T-helper 2 cell treated with Interferon-gamma antibody and Interleukin-4, amounts not matched to agents 5 μg/mL and 100 μg/mL, for 36 hours (primary cell): ENCODE measurements at regions not wholly inside any gene's neighbourhood (a gene's known extent, or its start where the extent isn't known, plus 50 kb on each side); places are given as distances from the start of the nearest gene placed in this dataset.
"Not testable (repeated sequence)": the region's sequence is repeated elsewhere in the genome, so short reads cannot be mapped to it uniquely, and the experiment has no call there.

ENCODE experiments used
- DNase-seq: peaks from one replicate; pipeline ENCODE4 v3.0.0; 2021; ENCODE audit warnings: low spot score
- H3K27ac Mint-ChIP-seq: one replicate; pipeline ENCODE4 v1.8.0; 2021; ENCODE audit warnings: mild to moderate bottlenecking, mixed read lengths
- H3K27me3 Mint-ChIP-seq: one replicate; pipeline ENCODE4 v1.8.0; 2021; ENCODE audit warnings: low read depth, mixed read lengths
- H3K36me3 Mint-ChIP-seq: one replicate; pipeline ENCODE4 v1.8.0; 2021; ENCODE audit warnings: low read depth, mixed read lengths
- H3K4me1 Mint-ChIP-seq: one replicate; pipeline ENCODE4 v1.8.0; 2021; ENCODE audit warnings: low read depth, mixed read lengths
- H3K4me3 Mint-ChIP-seq: one replicate; pipeline ENCODE4 v1.8.0; 2022; ENCODE audit warnings: mild to moderate bottlenecking, moderate library complexity, mixed read lengths
- H3K9me3 Mint-ChIP-seq: one replicate; pipeline ENCODE4 v1.8.0; 2021; ENCODE audit warnings: mixed read lengths

DNA sequence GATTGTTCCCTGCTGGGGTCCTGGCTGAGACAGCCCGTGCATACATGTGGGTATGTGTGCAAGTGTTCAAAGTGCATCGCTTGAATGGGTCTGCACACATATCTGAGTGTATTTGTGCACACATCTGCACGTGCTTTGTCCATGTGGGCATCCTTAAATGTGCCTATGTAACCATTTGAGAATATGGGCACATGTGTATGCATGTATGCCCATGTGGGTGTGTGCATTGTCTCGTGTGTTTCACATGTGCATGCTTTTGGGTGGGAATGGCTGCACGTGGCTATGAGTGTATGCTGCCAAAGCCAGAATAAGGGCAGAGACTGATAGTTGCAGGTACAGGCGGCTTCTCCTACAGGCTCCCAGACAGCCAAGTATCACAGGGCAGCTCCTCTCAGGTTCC, 107.3 kb downstream of the LHX2 start:
- Mint-ChIP-seq H3K4me1 (no peaks in the 10 kb centered on the region), H3K27me3 (peaks cover 5% of the 10 kb centered on the region), H3K4me3 (no peak overlapping the region), H3K36me3 (no peaks in the 10 kb centered on the region), H3K27ac (no peak overlapping the region), H3K9me3 (peaks cover 6% of the 10 kb centered on the region)
- no peak for DNase-seq

DNA sequence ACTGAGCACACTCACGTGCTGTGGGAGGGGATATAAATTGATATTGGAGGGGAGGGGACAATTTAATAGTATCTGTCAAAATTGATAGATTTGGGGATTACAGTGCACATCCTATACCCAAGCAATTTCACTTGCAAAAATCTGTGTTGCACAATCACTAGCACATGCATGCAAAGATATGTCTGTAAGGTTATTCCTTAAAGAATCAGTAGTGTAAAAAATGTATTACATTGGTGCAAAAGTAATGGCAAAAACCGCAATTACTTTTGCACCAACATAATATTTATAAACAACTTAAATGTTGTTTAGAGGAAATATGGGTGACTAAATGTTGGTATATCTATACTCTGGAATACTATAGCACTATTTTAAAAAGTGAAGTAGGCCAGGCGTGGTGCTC, 108.7 kb downstream of the LHX2 start:
- H3K27ac Mint-ChIP-seq = no peak overlapping the region
- no peak overlapping the region for H3K4me3 Mint-ChIP-seq
- H3K36me3 Mint-ChIP-seq = no peaks in the 10 kb centered on the region
- H3K9me3 Mint-ChIP-seq = peaks cover 6% of the 10 kb centered on the region
- H3K27me3 Mint-ChIP-seq = peaks cover 5% of the 10 kb centered on the region
- DNase-seq = no peak
- H3K4me1 Mint-ChIP-seq = no peaks in the 10 kb centered on the region

DNA sequence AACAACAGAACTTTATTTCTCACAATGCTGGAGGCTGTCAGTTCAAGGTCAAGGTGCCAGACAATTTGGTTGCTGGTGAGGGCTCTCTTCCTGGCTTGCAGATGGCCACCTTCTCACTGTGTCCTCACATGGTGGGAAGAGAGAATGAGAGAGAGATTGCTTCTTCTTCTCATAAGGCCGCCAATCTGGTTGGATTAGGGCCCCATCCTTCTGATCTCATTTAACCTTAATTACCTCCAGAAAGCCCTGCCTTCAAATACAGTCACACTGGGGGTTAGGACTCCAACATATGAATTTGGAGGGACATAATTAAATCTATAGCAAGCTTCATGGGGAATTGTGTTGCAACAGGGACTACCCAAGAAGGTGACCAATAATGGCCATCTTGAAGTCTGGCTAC, 110.2 kb downstream of the LHX2 start:
- Mint-ChIP-seq H3K9me3 (peaks cover 4% of the 10 kb centered on the region), H3K4me3 (no peak overlapping the region), H3K4me1 (peaks cover under 1% of the 10 kb centered on the region), H3K27ac (no peak overlapping the region), H3K27me3 (peaks cover 5% of the 10 kb centered on the region), H3K36me3 (no peaks in the 10 kb centered on the region)
- no peak for DNase-seq

DNA sequence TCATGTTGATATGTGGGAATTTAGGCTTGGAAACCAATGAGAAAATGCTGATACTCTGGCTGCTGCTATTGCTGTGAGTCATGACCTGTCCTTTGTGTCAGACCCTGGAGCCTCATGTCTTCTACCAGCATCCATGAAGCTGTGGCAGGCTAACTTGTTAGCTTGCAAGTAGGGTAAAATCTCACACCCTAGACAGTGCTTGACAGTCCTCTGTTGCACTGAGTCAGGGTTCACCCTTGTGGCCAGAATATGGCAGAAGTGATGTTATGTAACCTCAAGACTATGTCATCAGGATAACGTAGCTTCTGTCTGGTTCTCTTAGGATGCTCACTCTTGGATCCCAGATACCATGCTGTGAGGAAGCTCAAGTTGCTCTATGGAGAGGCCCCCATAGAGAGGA, 110.8 kb downstream of the LHX2 start:
- no peaks in the 10 kb centered on the region for H3K36me3 Mint-ChIP-seq
- H3K9me3 Mint-ChIP-seq = no peaks in the 10 kb centered on the region
- H3K4me3 Mint-ChIP-seq = no peak overlapping the region
- peaks cover 6% of the 10 kb centered on the region for H3K4me1 Mint-ChIP-seq
- DNase-seq = no peak
- peaks cover 4% of the 10 kb centered on the region for H3K27me3 Mint-ChIP-seq
- no peak overlapping the region for H3K27ac Mint-ChIP-seq

DNA sequence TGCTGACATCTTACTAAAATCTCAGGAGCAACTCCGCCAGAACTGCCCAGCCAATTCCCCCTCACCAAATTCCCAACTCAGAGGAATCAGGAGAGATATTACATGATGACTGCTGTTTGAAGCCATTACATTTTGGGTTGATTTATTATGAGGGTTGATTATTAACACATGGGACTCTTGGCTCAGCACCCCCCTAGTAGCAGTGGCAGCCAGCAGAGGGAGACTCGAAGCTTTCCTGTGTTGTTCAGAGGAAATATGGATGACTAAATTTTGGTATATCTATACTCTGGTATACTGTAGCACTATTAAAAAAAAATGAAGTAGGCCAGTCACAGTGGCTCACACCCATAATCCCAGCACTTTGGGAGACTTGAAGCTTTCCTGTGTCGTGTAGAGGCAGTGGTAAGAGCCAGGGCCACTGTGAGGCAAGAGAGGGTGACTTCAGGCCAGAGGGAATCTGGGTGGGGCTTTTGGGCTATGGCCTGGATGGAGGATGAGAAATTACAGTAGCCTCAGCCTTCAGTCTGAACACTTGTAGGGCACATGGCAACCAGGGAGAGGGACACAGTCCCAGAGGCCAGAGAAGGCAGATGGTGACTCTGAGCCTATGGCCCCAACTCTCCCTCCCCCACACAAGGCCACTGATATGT, 111.4 kb downstream of the LHX2 start:
- Mint-ChIP-seq H3K36me3 (no peaks in the 10 kb centered on the region), H3K4me3 (no peak overlapping the region), H3K9me3 (no peaks in the 10 kb centered on the region), H3K27me3 (peaks cover 2% of the 10 kb centered on the region), H3K27ac (no peak overlapping the region), H3K4me1 (peaks cover 6% of the 10 kb centered on the region)
- DNase-seq = no peak

DNA sequence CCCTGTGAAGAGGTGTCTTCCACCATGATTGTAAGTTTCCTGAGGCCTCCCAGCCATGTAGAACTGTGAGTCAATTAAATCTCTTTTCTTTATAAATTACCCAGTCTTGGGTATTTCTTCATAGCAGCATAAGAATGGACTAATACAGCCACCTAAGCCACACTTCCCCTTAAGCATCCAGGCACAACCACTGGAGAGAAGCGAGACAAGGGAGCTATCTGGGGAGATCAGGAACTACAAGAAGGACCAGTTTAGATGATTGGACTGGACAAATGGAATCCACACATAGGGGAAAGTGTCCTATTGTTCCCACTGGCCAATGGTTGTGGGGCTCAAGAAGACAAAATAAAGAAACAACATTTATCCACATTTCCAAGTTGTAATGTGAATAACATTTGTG, 112.1 kb downstream of the LHX2 start:
- H3K9me3 Mint-ChIP-seq = not testable (repeated sequence)

DNA sequence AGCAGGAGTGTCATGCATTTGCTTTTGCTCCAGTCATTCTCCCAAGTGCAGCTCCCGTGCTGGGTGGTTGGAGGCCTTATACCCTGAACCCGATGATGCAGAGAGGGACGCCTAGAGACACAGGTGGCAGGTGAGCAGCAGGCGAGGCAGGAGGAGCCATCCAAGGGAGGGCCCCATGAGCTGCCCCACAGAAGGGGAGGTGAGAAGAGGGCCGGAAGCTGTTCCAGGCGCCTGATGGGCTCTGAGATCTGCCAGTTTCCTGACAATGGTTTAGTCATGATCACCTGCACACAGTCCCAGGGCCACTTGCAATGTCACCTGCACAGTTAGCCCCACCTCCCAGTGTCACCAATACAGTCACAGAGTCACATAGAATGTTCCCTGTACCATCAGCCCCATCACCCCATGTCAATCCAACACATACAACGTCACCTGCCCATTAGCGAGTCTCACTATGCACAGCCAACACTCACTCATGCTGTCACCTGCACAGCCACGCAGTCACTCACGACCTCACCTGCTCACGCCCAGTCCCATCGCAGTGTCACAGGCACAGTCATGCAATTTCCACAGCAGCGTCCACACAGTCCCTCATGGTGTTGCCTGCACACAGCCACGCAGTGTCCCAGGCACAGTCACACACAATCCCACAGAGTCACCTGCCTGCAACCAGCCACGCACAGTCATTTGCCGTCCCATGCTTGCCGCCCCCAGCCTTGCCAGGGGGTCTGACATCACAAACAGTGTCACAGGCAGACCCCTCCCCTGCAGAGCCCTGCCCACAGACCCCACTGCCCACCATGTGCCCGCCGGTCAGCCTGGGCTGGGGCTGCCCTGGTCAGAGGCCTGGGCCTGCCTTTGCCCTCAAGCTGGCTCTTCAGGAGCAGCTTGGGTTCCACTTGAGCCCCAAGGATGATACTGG, 113.4 kb downstream of the LHX2 start:
- no peaks in the 10 kb centered on the region for H3K36me3 Mint-ChIP-seq
- no peak for DNase-seq
- H3K27ac Mint-ChIP-seq = no peak overlapping the region
- peaks cover 1% of the 10 kb centered on the region for H3K27me3 Mint-ChIP-seq
- no peaks in the 10 kb centered on the region for H3K9me3 Mint-ChIP-seq
- H3K4me1 Mint-ChIP-seq = peaks cover 6% of the 10 kb centered on the region
- H3K4me3 Mint-ChIP-seq = no peak overlapping the region

More for the DNA sequence above, 112.1 kb downstream of the LHX2 start:
- H3K27me3 Mint-ChIP-seq, H3K4me3 Mint-ChIP-seq, H3K27ac Mint-ChIP-seq, H3K4me1 Mint-ChIP-seq, DNase-seq, H3K36me3 Mint-ChIP-seq: not testable (repeated sequence)

DNA sequence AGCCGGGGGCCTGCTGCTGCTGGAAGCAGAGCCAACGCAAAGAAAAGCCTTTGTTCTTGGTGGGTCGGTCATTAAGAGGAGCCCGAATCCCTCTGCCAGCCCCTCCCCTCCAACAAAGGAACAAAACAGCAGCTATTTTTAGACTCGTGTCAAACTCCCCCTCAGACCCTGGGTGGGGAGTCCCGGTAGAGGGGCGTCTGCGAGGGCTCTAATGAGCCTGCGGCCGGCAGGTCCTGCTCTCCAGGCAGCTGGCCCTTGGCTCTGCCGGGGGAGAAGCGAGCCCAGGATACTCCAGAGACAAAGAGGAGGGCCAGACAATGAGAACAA, 114.0 kb downstream of the LHX2 start:
- Mint-ChIP-seq H3K36me3 (no peaks in the 10 kb centered on the region), H3K4me1 (peaks cover 6% of the 10 kb centered on the region), H3K27me3 (no peaks in the 10 kb centered on the region), H3K9me3 (no peaks in the 10 kb centered on the region), H3K4me3 (no peak overlapping the region), H3K27ac (no peak overlapping the region)
- DNase-seq = no peak

DNA sequence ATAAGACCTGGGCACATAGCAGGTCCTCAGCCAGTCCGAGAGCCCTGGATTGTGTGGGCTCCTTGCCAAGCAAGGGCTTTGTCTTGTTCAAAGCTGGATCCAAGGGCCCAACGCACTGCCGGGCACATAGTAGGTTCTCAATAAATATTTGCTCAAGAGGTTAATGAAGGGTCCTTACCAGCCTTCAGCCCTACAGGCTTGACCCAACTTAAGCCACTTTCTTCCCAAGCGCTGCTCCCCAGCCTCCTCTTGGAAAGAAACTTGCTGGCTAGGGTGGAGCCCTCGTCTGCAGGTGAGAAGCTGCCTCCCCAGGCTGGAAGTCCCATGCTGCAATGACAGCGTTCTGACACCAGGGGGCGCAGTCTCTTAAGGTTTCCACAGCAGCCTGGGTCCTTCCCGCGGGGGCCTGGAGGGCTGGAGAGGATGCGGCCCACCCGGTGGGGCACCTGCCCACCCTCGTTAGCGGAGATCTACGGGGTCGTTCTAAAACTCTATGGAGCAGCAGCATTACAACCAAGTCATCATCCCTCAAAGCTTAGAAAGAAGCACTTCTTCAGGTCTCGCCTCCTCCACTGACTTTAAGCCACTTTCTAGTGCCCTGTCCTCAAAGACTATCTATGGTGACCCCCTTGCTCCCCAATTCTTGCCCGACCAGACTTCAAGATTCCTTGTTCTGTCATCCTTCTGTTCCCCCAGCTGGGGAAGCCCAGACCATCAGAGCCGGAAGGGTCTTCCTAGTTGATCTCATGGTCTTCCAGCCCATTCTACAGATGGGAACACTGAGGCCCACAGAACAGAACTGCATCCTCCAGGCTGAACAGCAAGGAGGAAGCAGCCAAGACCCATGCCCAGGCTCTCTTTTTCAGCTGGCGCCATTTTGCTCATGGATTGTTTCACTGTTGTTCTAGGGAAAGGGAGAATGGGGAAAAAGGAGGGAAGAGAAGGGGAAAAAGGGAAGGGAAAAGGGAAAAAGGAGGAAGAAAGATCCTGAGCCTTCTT, 115.4 kb downstream of the LHX2 start:
- no peak overlapping the region for H3K27ac Mint-ChIP-seq
- no peaks in the 10 kb centered on the region for H3K36me3 Mint-ChIP-seq
- no peak overlapping the region for H3K4me3 Mint-ChIP-seq
- peak; percentile 67 for DNase-seq
- H3K9me3 Mint-ChIP-seq = no peaks in the 10 kb centered on the region
- H3K27me3 Mint-ChIP-seq = no peaks in the 10 kb centered on the region
- peaks cover 6% of the 10 kb centered on the region for H3K4me1 Mint-ChIP-seq

DNA sequence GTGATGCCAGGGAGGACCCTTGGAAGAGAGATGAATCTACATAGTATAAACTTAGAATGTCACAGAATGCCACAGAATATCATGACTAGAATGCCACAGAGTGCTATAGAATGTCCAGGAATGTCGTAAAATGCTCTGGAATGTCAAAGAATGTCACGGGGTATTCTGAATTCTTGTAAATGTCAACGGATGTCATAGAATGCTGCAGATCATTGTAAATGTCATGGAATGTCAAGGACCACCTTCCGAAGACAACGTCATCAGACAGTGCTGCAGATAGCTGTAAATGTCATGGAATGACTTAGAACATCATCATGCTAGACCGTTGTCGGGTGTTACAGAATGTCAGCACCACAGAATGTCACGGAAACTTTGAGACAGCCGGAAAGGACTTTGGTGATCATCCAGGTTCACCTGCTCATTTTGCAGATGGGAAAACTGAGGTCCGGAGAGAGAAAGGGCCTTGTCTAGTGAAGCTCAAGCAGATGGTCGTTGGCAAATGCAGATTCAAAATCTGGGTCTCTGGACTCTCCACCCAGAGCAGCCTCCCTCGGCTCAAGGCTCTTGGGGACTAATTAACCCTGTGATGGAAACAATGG, 117.1 kb downstream of the LHX2 start:
- Mint-ChIP-seq H3K27me3 (no peaks in the 10 kb centered on the region), H3K9me3 (no peaks in the 10 kb centered on the region), H3K4me3 (no peak overlapping the region), H3K4me1 (peaks cover 6% of the 10 kb centered on the region), H3K27ac (no peak overlapping the region), H3K36me3 (no peaks in the 10 kb centered on the region)
- DNase-seq = no peak

DNA sequence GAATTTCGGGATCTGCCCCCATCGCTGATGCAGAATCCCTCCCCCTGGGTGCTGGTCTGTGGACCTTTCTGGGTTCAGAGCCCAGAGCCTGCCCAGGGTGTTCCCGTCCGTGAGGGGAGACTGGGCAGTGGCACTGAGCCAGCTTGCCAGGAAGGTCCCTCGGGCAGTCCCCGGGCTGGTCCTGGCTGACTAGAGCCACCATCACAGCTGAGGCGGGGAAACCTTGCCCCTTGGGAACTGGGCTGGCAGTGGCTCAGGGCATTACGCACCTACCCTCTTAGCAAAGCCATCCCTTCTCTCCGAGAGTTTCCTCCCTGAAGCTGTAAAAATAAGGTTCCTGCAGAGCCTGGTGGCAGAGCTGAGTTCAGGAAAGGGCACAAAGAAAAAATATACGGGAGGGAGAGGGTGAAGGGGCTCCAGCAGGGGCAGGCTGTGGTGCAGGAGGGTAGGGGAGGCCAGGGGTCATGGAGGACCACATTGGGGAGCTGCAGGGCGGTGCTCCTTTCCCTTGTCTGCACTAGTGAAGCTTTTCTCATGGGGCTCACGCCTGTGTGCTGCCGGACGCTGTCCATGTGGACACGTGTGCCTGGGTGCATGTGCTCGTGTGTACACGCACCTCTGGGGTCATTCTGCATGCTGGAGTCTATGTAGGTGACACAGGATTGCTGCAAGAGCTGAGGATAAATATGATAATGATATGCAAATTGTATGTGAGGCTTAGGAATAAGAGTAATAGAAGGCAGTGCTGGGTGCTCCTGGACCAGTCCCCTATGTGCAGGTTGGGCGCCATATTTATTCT, 118.9 kb downstream of the LHX2 start:
- H3K9me3 Mint-ChIP-seq = no peaks in the 10 kb centered on the region
- no peaks in the 10 kb centered on the region for H3K27me3 Mint-ChIP-seq
- H3K4me1 Mint-ChIP-seq = peaks cover 6% of the 10 kb centered on the region
- H3K36me3 Mint-ChIP-seq = no peaks in the 10 kb centered on the region
- H3K27ac Mint-ChIP-seq = no peak overlapping the region
- no peak for DNase-seq
- H3K4me3 Mint-ChIP-seq = no peak overlapping the region

DNA sequence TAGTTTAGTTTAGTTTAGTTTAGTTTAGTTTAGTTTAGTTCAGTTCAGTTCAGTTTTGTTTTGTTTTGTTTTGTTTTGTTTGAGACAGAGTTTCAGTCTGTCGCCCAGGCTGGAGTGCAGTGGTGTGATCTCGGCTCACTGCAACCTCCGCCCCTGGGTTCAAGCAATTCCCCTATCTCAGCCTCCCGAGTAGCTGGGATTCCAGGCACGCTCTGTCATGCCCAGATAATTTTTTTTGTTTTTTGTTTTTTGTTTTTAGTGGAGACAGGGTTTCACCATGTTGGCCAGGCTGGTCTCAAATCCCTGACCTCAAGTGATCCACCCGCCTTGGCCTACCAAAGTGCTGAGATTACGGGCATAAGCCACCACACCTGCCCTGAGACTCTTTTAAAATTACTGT, 120.0 kb downstream of the LHX2 start:
- not testable (repeated sequence) for H3K36me3 Mint-ChIP-seq, H3K27me3 Mint-ChIP-seq, H3K4me1 Mint-ChIP-seq, DNase-seq, H3K9me3 Mint-ChIP-seq, H3K27ac Mint-ChIP-seq, H3K4me3 Mint-ChIP-seq

DNA sequence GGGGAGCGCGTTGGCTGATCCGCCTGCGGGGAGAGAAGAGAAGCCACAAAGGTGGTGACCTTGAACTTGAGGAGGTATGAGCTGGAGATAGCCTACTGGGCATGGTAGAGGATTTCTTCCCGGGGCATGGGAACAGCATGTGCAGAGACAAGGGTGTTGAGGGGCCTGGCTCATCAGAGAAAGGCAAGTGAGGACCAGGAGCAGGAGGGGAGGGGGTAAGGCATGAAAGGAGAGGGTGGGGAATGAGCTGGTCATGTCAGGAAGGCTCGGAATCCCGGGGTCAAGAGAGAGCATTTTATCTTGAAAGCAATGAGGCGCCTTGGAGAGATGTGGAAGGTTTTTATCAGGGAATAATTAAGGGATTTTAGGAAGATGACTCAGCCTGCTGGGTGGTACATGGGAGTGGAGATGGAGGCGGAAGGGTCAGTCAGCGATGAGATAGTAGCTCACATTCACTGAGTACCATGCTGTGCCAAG, 121.1 kb downstream of the LHX2 start:
- H3K27me3 Mint-ChIP-seq = peaks cover 3% of the 10 kb centered on the region
- H3K4me1 Mint-ChIP-seq = no peaks in the 10 kb centered on the region
- no peak overlapping the region for H3K27ac Mint-ChIP-seq
- no peak overlapping the region for H3K4me3 Mint-ChIP-seq
- no peak for DNase-seq
- H3K36me3 Mint-ChIP-seq = no peaks in the 10 kb centered on the region
- H3K9me3 Mint-ChIP-seq = no peaks in the 10 kb centered on the region
